Common myeloid progenitor, CD34-positive (primary cell): ENCODE measurements at regions not wholly inside any gene's neighbourhood (a gene's known extent, or its start where the extent isn't known, plus 50 kb on each side); places are given as distances from the start of the nearest gene placed in this dataset.

ENCODE experiments used
- CTCF ChIA-PET: fragments of 350-600 bp; sonication (Branson Sonifier 250); formaldehyde crosslinking; loops from one replicate; lab custom pipeline; 2021; ENCODE audit warnings: antibody characterized with exemption; lab: Charles Lee
- POLR2A ChIA-PET: fragments of 350-600 bp; sonication (Branson Sonifier 250); formaldehyde crosslinking; loops from one replicate; lab custom pipeline; 2021; ENCODE audit warnings: antibody characterized with exemption; lab: Charles Lee
- DNase-seq, 3 donors: peaks; one replicate each; pipeline versions ENCODE4 v3.0.0 to v3.0.0-alpha.2; 2013
- H3K27ac ChIP-seq, 2 experiments: 1 replicate in 1 of 2; 2 replicates in 1 of 2; pipeline ENCODE4 v1.7.0; 2013; ENCODE audit warnings: inconsistent platforms in 2 of 2, low read length in 2 of 2, mild to moderate bottlenecking in 2 of 2, low read depth in 1 of 2, moderate library complexity in 1 of 2; ENCODE audit not compliant: severe bottlenecking in 2 of 2, insufficient read depth in 1 of 2, poor library complexity in 1 of 2
- H3K27me3 ChIP-seq, 5 experiments: replicated peaks in 2 of 5; 1 replicate in 3 of 5; 2 replicates in 2 of 5; pipeline versions ENCODE4 v1.6.1 to v1.7.0; 2013; ENCODE audit warnings: low read length in 4 of 5, mild to moderate bottlenecking in 2 of 5, moderate library complexity in 2 of 5, inconsistent platforms in 1 of 5; ENCODE audit not compliant: insufficient read depth in 5 of 5, control insufficient read depth in 4 of 5
- H3K36me3 ChIP-seq, 4 experiments: 1 replicate in 2 of 4; 2 replicates in 2 of 4; pipeline versions ENCODE4 v1.6.1 to v1.7.0; 2013; ENCODE audit warnings: low read length in 3 of 4, control low read depth in 1 of 4, mild to moderate bottlenecking in 1 of 4; ENCODE audit not compliant: control insufficient read depth in 4 of 4, insufficient read depth in 4 of 4
- H3K4me1 ChIP-seq, 4 experiments: 1 replicate in 3 of 4; 2 replicates in 1 of 4; pipeline versions ENCODE4 v1.6.1 to v1.7.1; 2013; ENCODE audit warnings: low read length in 3 of 4, mild to moderate bottlenecking in 3 of 4, control low read depth in 1 of 4, inconsistent platforms in 1 of 4, moderate library complexity in 1 of 4; ENCODE audit not compliant: control insufficient read depth in 4 of 4, insufficient read depth in 4 of 4; ENCODE audit errors: control extremely low read depth in 1 of 4
- H3K4me3 ChIP-seq, 7 experiments: 1 replicate in 4 of 7; 2 replicates in 3 of 7; pipeline versions ENCODE4 v1.5.1 to v1.7.0; 2013; ENCODE audit warnings: mild to moderate bottlenecking in 7 of 7, low read length in 6 of 7, moderate library complexity in 6 of 7, inconsistent platforms in 2 of 7, low read depth in 2 of 7, control low read depth in 1 of 7; ENCODE audit not compliant: insufficient read depth in 4 of 7, control insufficient read depth in 1 of 7; ENCODE audit errors: extremely low read depth in 1 of 7
- H3K9me3 ChIP-seq, 5 experiments: 1 replicate in 4 of 5; 2 replicates in 1 of 5; pipeline versions ENCODE4 v1.6.1 to v1.7.1; 2013; ENCODE audit warnings: low read length in 4 of 5, mild to moderate bottlenecking in 2 of 5, inconsistent platforms in 1 of 5, low read depth in 1 of 5, moderate library complexity in 1 of 5; ENCODE audit not compliant: control insufficient read depth in 4 of 5, insufficient read depth in 2 of 5; ENCODE audit errors: control extremely low read depth in 1 of 5
- WGBS: methylation state at CpG from one replicate; pipeline ENCODE4 v1.1.5; 2013; ENCODE audit not compliant: insufficient coverage; 5-methylcytosine and 5-hydroxymethylcytosine counted together

- no peak overlapping the region for H3K27ac ChIP-seq
- no peaks in the 10 kb centered on the region for H3K36me3 ChIP-seq
- peaks cover 0 to 7% (median 5%) of the 10 kb centered on the region in 5 experiments for H3K27me3 ChIP-seq
- H3K9me3 ChIP-seq: no peaks in the 10 kb centered on the region
- H3K4me3 ChIP-seq: no peak overlapping the region
- 83% methylated on average over 1 of the region's 4 CpGs for WGBS
- no peak for DNase-seq
- H3K4me1 ChIP-seq: peaks cover 0 to 7% (median 3%) of the 10 kb centered on the region in 4 experiments
- ChIA-PET POLR2A (no interaction called here), CTCF (no interaction called here)
These were observed 401.9 kb downstream of the ZSWIM6 start for GRCh38 chr5:61734001-61734400.

GRCh38 chr5:61734966-61735365 is 402.9 kb downstream of the ZSWIM6 start:
- DNase-seq: no peak
- POLR2A ChIA-PET: no interaction called here
- CTCF ChIA-PET: no interaction called here
- peaks cover 0 to 7% (median 3%) of the 10 kb centered on the region in 4 experiments for H3K4me1 ChIP-seq
- no peaks in the 10 kb centered on the region for H3K9me3 ChIP-seq
- H3K27me3 ChIP-seq: peaks cover 0 to 7% (median 5%) of the 10 kb centered on the region in 5 experiments
- no peak overlapping the region for H3K4me3 ChIP-seq
- WGBS: no CpG with 5 or more reads among the region's 2 CpGs
- H3K27ac ChIP-seq: no peak overlapping the region
- H3K36me3 ChIP-seq: no peaks in the 10 kb centered on the region

GRCh38 chr5:61735531-61735930 is 403.5 kb downstream of the ZSWIM6 start:
- no peak overlapping the region for H3K27ac ChIP-seq
- peaks cover 0 to 7% (median 3%) of the 10 kb centered on the region in 4 experiments for H3K4me1 ChIP-seq
- 100% methylated on average over 2 of the region's 2 CpGs for WGBS
- H3K27me3 ChIP-seq: peaks cover 0 to 7% (median 5%) of the 10 kb centered on the region in 5 experiments
- H3K36me3 ChIP-seq: no peaks in the 10 kb centered on the region
- H3K4me3 ChIP-seq: no peak overlapping the region
- ChIA-PET POLR2A (no interaction called here), CTCF (interaction anchor here (1.0 kb wide), 1 partner anchor 676 kb away, joined by 3 read pairs; no protein-coding TSS in a partner anchor)
- no peak for DNase-seq
- H3K9me3 ChIP-seq: no peaks in the 10 kb centered on the region

- Histone ChIP-seq H3K9me3 (no peaks in the 10 kb centered on the region), H3K27ac (no peak overlapping the region), H3K4me1 (peaks cover 0 to 7% (median 3%) of the 10 kb centered on the region in 4 experiments), H3K27me3 (peaks cover 0 to 7% (median 5%) of the 10 kb centered on the region in 5 experiments), H3K36me3 (no peaks in the 10 kb centered on the region), H3K4me3 (no peak overlapping the region)
- WGBS: 100% methylated on average over 2 of the region's 2 CpGs
- ChIA-PET POLR2A (no interaction called here), CTCF (interaction anchor here (1.0 kb wide), 1 partner anchor 677 kb away, joined by 3 read pairs; no protein-coding TSS in a partner anchor)
- DNase-seq: no peak
These were observed 403.9 kb downstream of the ZSWIM6 start for GRCh38 chr5:61735995-61736394.

GRCh38 chr5:61737301-61737963 is 405.4 kb downstream of the ZSWIM6 start:
- Histone ChIP-seq H3K36me3 (no peaks in the 10 kb centered on the region), H3K4me1 (peaks cover 0 to 7% (median 3%) of the 10 kb centered on the region in 4 experiments), H3K27ac (no peak overlapping the region), H3K27me3 (peaks cover 0 to 5% (median 0%) of the 10 kb centered on the region in 5 experiments), H3K9me3 (no peaks in the 10 kb centered on the region), H3K4me3 (no peak overlapping the region)
- ChIA-PET CTCF (no interaction called here), POLR2A (no interaction called here)
- DNase-seq: no peak
- 96% methylated on average over 11 of the region's 15 CpGs for WGBS

- peaks cover 0 to 3% (median 0%) of the 10 kb centered on the region in 5 experiments for H3K27me3 ChIP-seq
- no peaks in the 10 kb centered on the region for H3K9me3 ChIP-seq
- H3K36me3 ChIP-seq: no peaks in the 10 kb centered on the region
- peaks cover 0 to 7% (median 3%) of the 10 kb centered on the region in 4 experiments for H3K4me1 ChIP-seq
- WGBS: 100% methylated on average over 2 of the region's 4 CpGs
- H3K27ac ChIP-seq: no peak overlapping the region
- ChIA-PET POLR2A (no interaction called here), CTCF (no interaction called here)
- no peak overlapping the region for H3K4me3 ChIP-seq
- DNase-seq: no peak
These were observed 405.9 kb downstream of the ZSWIM6 start for GRCh38 chr5:61737964-61738340.

GRCh38 chr5:61738446-61738845 is 406.4 kb downstream of the ZSWIM6 start:
- H3K9me3 ChIP-seq: no peaks in the 10 kb centered on the region
- H3K4me3 ChIP-seq: no peak overlapping the region
- H3K27me3 ChIP-seq: no peaks in the 10 kb centered on the region
- H3K27ac ChIP-seq: no peak overlapping the region
- POLR2A ChIA-PET: no interaction called here
- peaks cover 0 to 7% (median 3%) of the 10 kb centered on the region in 4 experiments for H3K4me1 ChIP-seq
- H3K36me3 ChIP-seq: no peaks in the 10 kb centered on the region
- CTCF ChIA-PET: no interaction called here
- WGBS: 100% methylated on average over 3 of the region's 3 CpGs
- no peak for DNase-seq
